Bronchial epithelial cell (primary cell): ENCODE measurements at regions not wholly inside any gene's neighbourhood (a gene's known extent, or its start where the extent isn't known, plus 50 kb on each side); places are given as distances from the start of the nearest gene placed in this dataset.
A peak's percentile ranks its signal among the peaks of the same experiment; 100 is the strongest.

Experiments used
- DNase-seq: peaks from one replicate; pipeline ENCODE4 v3.0.0-alpha.2; 2010; ENCODE audit warnings: low read depth
- FAIRE-seq: peaks from 2 replicates; lab custom pipeline; 2011; peaks lifted over from hg19 to GRCh38; lab: Jason Lieb, UNC
- H3K27me3 ChIP-seq: 2 replicates; pipeline ENCODE4 v1.5.1; 2011; ENCODE audit warnings: low read length; ENCODE audit not compliant: control insufficient read depth, insufficient read depth
- H3K36me3 ChIP-seq: 2 replicates; pipeline ENCODE4 v1.5.1; 2011; ENCODE audit warnings: low read length; ENCODE audit not compliant: control insufficient read depth, insufficient read depth
- H3K4me3 ChIP-seq: 2 replicates; pipeline ENCODE4 v1.5.1; 2011; ENCODE audit warnings: mild to moderate bottlenecking, low read depth, low read length, control low read depth
- CTCF ChIP-seq: IDR thresholded peaks from 2 replicates; pipeline ENCODE4 v1.5.1; 2011; ENCODE audit warnings: mild to moderate bottlenecking, moderate library complexity, low read length, control low read depth, inconsistent platforms; ENCODE audit not compliant: insufficient read depth, severe bottlenecking

- no peak overlapping the region for H3K4me3 ChIP-seq
- no peaks in the 10 kb centered on the region for H3K27me3 ChIP-seq
- FAIRE-seq: no peak
- TF ChIP-seq CTCF: no peak
- peak; percentile 1 for DNase-seq
- no peaks in the 10 kb centered on the region for H3K36me3 ChIP-seq
Observed at GRCh38 chr3:116815831-116816588, 106.4 kb downstream of the TUSC7 start.

- FAIRE-seq (no peak), DNase-seq (no peak)
- Histone ChIP-seq H3K27me3 (no peaks in the 10 kb centered on the region), H3K4me3 (no peak overlapping the region), H3K36me3 (no peaks in the 10 kb centered on the region)
- TF ChIP-seq CTCF: no peak
Observed at GRCh38 chr3:116821371-116821770, 111.8 kb downstream of the TUSC7 start.

GRCh38 chr3:116824208-116824607 lies 114.6 kb downstream of the TUSC7 start:
- Histone ChIP-seq H3K27me3 (no peaks in the 10 kb centered on the region), H3K36me3 (no peaks in the 10 kb centered on the region), H3K4me3 (no peak overlapping the region)
- FAIRE-seq (no peak), DNase-seq (peak; percentile 8)
- TF ChIP-seq CTCF: no peak

GRCh38 chr3:116833202-116833601 lies 123.6 kb downstream of the TUSC7 start:
- DNase-seq: no peak
- H3K4me3 ChIP-seq: no peak overlapping the region
- no peaks in the 10 kb centered on the region for H3K27me3 ChIP-seq
- TF ChIP-seq CTCF: no peak
- H3K36me3 ChIP-seq: no peaks in the 10 kb centered on the region
- FAIRE-seq: no peak

GRCh38 chr3:116834816-116835215 lies 125.2 kb downstream of the TUSC7 start:
- Histone ChIP-seq H3K27me3 (no peaks in the 10 kb centered on the region), H3K36me3 (no peaks in the 10 kb centered on the region), H3K4me3 (no peak overlapping the region)
- no peak for FAIRE-seq
- no peak for DNase-seq
- TF ChIP-seq CTCF: no peak

GRCh38 chr3:116835658-116836057 lies 126.1 kb downstream of the TUSC7 start:
- H3K36me3 ChIP-seq: no peaks in the 10 kb centered on the region
- H3K4me3 ChIP-seq: no peak overlapping the region
- DNase-seq (peak; percentile 1), FAIRE-seq (no peak)
- no peaks in the 10 kb centered on the region for H3K27me3 ChIP-seq
- TF ChIP-seq CTCF: no peak
